ENCODE measurements at regions not wholly inside any gene's neighbourhood (a gene's known extent, or its start where the extent isn't known, plus 50 kb on each side); places are given as distances from the start of the nearest gene placed in this dataset.

DNA sequence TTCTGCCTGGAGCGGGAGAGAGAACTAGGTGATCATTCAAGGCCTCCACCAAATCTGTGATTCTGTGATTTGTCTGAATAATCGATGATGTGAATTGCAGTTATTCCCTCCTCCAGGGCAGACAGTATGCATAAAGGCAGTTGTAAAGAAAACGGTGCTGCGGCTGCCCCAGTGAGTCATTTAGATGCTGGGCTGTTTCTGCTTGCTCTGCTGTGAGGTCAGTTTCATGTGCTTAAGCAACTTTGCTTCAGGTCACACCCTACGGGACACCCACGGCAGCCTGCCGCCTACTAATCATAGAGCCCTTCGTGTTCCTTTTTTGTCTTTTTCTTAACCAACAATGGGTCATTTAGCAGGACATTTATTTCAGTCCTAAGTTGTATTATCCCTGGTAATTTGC is 158.1 kb upstream of the PITRM1 start:
- TF ChIP-seq, protein P1, sequence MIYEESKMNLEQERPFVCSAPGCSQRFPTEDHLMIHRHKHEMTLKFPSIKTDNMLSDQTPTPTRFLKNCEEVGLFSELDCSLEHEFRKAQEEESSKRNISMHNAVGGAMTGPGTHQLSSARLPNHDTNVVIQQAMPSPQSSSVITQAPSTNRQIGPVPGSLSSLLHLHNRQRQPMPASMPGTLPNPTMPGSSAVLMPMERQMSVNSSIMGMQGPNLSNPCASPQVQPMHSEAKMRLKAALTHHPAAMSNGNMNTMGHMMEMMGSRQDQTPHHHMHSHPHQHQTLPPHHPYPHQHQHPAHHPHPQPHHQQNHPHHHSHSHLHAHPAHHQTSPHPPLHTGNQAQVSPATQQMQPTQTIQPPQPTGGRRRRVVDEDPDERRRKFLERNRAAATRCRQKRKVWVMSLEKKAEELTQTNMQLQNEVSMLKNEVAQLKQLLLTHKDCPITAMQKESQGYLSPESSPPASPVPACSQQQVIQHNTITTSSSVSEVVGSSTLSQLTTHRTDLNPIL (CRISPR knock-in tag; IDR thresholded peaks at IDR 0.05; ENCODE audit: low read depth), result no peak
- TF ChIP-seq, protein P2, sequence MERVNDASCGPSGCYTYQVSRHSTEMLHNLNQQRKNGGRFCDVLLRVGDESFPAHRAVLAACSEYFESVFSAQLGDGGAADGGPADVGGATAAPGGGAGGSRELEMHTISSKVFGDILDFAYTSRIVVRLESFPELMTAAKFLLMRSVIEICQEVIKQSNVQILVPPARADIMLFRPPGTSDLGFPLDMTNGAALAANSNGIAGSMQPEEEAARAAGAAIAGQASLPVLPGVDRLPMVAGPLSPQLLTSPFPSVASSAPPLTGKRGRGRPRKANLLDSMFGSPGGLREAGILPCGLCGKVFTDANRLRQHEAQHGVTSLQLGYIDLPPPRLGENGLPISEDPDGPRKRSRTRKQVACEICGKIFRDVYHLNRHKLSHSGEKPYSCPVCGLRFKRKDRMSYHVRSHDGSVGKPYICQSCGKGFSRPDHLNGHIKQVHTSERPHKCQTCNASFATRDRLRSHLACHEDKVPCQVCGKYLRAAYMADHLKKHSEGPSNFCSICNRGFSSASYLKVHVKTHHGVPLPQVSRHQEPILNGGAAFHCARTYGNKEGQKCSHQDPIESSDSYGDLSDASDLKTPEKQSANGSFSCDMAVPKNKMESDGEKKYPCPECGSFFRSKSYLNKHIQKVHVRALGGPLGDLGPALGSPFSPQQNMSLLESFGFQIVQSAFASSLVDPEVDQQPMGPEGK (CRISPR knock-in tag; IDR thresholded peaks at IDR 0.05; ENCODE audit: borderline replicate concordance), result no peak
- TF ChIP-seq CSDC2 (CRISPR knock-in tag; IDR thresholded peaks at IDR 0.05) (no peak), ZFP30 (CRISPR knock-in tag; IDR thresholded peaks at IDR 0.05) (no peak), BACH2 (CRISPR knock-in tag; IDR thresholded peaks at IDR 0.05; ENCODE audit: borderline replicate concordance) (no peak), ZNF565 (CRISPR knock-in tag; conservative IDR thresholded peaks at IDR 0.05; ENCODE audit: low read depth) (no peak), ISL1 (CRISPR knock-in tag; IDR thresholded peaks at IDR 0.05) (no peak), ESRRG (CRISPR knock-in tag; IDR thresholded peaks at IDR 0.05) (no peak), OSR1 (CRISPR knock-in tag; IDR thresholded peaks at IDR 0.05) (no peak)
